NCI-H524 treated with DMSO at 0.1 percent for 48 hours (cell line): ENCODE measurements at regions not wholly inside any gene's neighbourhood (a gene's known extent, or its start where the extent isn't known, plus 50 kb on each side); places are given as distances from the start of the nearest gene placed in this dataset.
"Not testable (repeated sequence)": the region's sequence is repeated elsewhere in the genome, so short reads cannot be mapped to it uniquely, and the experiment has no call there.

ENCODE experiments used
- DNase-seq: peaks from one replicate; lab custom pipeline; 2025; lab: John Stamatoyannopoulos, UW

DNA sequence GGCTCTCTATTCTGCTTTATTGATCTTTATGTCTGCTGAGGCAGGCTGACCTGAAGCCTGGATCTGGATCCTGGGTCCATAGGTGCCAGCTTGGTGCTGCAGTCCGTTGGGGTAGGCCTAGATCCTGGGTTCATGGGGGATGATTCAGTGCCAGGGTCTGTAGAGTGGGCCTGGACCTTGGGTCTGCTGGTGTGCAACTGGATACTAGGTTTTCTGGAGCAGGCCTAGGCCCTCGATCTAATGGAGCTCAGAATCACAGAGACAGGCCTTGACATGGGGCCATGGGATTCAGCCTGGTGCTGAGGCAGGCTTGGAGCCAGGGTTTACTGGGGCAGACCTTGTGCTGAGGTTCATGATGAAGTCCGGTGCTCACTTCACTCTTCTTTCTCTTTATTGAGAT is 358.6 kb downstream of the TEX13C start:
- no peak for DNase-seq

DNA sequence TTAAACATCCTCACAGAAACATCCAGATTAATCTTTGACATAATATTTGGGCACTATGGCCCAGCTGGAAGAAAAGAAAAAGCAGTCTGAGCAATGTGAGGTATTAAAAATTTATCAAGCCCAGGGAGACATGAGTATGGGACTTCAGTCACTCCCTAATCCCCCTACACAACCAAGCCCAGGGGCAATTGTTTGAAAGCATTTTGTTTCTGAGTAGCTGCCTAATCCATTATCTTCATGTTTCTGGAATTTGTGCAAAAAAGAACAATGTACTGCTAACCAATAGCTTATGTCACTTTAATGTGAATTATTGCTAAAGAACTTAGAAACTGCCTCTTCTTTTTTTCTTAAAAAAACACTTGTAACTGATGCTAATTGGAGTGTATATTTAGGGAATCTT is 360.7 kb downstream of the TEX13C start:
- no peak for DNase-seq

DNA sequence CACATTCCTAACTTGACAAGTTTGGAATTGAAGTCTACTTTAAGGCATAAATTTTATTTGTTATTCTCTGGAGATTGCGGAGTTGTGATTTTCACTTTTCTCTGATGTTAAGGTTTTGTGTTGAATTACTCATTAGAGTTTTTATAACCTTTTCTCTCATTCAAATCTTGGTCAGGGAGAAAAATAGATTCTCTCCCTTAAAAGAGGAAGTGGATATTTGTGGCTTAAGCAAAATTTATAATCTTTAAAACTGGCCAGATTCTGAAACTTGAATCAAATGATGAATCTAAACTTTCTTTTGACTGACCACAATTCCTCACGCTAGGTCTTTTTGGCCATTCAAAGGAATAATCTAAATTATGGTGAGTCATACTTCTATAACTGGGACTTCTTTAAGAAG is 361.4 kb downstream of the TEX13C start:
- no peak for DNase-seq

DNA sequence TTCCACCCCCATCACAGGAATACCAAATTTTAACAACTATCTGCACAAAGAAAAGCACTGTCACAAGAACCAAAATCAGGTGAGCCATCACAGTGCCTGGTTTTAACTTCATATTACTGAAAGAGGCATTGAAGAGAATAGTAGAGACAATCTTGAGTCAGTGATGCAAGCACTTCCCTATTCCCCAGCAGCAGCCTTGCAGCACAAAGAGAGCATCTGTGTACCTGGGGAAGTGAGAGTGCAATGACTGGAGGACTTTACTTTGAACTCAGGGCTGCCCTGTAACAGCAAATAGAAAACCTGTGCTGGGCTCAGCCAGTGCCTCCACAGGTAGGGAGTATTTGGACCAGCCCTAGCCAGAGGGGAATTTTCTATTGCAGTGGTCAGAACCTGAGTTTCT is 361.8 kb downstream of the TEX13C start:
- no peak for DNase-seq

DNA sequence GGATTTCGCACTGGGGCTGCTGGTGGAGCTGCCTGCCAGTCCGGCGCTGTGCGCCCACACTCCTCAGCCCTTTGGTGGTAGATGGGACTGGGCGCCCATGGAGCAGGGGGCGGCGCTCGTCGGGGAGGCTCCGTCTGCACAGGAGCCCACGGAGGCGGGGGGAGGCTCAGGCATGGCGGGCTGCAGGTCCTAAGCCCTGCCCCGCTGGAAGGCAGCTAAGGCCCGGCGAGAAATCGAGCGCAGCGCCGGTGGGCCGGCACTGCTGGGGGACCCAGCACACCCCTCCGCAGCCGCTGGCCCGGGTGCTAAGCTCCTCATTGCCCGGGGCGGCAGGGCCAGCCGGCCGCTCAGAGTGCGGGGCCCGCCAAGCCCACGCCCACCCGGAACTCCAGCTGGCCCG is 370.9 kb downstream of the TEX13C start:
- DNase-seq: not testable (repeated sequence)

DNA sequence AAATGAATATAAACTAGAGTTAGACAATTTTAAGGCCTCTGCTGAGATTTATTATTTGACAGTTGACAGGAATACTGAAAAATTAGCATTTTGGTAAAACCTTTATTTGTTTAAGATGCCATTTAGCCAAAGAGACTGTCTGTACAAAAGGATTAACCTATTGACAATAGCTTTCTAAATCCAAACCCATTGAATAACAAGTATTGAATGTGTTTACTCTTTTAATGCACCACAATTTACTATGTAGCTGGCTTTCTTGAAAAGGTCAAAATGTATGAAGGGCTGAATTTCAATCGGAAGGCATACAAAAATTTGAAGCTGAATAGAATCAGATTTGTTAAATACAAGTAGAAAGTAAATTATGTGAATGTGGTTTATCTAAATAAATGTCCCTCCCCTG is 374.5 kb downstream of the TEX13C start:
- DNase-seq: no peak

DNA sequence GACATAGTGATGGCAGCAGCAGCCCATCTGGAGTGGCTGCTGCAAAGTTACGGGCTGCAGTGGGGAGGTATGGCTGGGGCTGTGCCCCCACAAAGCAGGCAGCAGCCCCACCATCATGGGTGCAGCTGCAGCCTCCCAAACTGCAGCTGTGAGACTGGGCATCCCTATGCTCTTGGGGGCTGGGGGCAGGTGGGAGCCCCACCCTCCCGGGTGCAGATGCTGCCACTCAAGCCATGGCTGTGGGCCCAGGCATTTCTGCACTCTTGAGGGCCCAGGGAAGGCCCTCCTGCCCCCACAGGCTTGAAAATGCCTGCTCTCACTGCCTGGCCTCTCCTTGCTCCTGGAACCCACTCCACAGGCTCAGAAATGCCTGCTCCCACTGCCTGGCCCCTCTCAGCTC is 389.4 kb downstream of the TEX13C start:
- DNase-seq: no peak

DNA sequence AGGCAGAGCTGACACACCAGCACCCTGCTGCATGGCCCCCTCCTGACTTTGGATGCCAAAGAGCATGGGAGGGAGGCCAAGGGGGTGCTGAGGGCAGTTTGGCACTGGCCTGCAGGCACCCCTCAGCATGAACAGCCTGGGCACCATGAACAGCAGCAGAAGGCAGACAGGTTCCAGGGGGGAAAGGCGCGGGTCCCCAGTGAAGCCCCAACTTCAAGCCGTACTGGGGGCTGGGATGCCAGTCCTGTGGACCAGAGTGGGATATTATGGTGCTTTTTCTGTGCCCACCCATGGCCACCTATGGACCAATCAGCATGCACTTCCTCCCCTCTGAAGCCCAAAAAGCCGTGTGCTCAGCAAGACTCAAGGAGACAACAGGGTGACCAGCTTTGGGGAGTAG is 389.9 kb downstream of the TEX13C start:
- no peak for DNase-seq

DNA sequence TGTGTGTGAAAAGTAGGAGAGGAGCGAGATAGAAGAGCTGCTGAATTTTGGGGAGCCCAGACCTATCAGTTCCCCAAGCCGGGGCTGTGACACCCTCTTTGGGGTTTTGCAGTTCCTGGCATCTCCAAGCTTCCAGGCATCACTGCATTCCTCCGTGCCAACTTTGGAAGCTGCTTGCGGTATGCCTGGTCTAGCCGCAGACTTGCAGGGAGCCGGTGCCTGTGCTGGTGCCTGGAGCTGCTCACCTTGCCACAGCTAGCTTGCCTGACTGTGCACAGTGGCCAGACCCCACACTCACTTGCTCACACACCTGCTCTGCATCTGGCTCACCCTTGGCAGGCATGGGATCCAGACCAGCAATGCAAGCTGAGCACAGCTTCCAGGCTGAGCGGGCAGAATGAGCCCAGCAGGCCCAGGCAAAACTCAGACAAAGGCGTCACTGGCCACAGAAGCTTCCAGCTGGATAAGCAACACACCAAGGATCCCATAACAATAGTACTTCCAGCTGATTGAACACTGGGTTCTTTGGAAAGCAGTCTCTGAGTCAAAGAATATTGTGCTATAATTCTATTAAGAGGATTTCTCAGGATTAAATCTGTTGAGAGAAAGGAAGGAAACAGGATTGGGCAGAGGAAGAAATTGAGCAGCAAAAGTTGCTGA is 390.9 kb downstream of the TEX13C start:
- no peak for DNase-seq

DNA sequence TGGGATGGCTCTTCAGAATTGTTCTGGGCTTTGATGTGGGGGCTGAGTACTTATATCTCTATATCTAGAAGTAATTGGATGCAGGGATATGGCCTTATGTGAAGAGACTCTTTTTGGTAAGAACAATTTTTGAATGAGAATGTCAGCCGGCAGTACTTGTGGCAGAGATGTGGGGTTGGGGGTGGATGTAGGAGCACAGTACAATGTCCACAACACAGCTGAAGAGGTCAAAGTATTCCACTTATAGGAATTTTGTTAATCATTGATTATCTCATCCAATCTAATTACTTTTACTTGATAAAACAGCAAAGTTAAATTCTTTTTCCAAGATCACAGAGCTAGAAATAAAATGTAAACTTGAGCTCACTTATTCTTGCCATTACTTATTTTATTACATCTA is 391.4 kb downstream of the TEX13C start:
- no peak for DNase-seq

DNA sequence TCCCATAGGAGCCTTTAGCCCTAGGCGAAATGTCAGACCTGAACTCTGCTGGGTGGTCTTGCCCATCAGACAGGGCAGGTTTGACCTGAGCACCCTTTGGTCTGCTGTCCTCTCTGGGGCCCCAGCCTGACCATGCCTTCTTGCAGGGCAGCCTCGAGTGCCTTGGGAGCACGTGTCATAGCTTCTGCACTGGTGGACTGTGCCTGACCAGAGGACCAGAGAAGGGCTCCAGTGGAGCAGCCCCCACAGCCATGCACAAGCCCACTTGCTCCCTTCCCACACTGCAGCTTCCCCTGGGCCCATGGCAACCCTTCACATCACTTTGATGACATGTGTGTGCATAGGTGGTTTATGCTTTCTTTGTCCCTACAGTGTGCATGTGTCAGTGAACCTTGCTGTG is 394.0 kb downstream of the TEX13C start:
- no peak for DNase-seq

DNA sequence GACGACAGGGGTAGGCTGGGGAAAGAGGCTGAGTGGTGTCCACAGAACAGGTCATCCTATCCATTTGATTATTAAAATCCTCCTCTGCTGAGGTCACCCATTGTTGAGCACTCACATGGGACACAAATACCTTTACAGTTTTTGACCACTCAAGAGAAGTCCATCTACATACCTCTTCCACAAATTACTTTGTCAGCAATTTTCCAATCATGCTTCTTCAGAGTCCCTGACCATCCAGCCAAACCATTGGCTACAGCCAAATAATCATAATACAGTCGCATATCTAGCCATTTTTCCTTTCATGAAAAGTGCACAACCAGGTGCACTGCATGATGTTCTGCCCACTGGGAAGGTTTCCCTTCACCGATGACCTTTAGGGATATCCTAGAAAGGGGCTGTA is 407.4 kb downstream of the TEX13C start:
- no peak for DNase-seq

DNA sequence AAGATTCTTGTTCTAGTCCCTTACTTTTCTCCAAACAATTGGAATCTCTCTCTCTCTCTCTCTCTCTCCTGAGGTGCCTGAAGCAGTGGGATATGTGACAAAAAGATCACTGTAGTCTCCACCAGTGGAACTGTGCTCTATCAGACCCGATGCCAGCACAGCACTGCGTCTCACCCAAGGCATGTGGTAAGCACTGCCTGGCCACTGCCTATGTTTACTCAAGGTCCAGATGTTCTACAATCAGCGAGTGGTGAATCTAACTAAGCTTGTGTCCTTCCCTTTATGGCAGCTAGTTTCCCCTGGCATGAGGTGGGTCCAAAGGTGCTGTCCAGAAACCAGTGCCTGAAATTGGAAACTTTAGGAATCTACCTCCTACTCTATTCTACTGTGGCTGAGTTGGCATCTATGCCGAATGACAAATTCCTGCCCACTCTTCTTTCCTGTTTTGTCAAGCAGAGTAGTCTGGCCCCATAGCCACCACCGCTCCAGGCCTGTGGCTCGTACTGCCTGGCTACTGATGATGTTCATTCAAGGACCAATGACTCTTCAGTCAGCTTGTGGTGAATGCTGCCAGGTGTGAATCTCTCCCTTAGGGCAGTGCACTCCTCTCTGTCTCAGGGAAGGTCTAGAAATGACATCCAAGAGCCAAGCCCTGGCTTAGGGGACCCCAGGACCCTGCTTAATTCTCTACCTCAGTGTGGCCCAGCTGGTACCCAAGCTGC is 416.5 kb downstream of the TEX13C start:
- DNase-seq: no peak

DNA sequence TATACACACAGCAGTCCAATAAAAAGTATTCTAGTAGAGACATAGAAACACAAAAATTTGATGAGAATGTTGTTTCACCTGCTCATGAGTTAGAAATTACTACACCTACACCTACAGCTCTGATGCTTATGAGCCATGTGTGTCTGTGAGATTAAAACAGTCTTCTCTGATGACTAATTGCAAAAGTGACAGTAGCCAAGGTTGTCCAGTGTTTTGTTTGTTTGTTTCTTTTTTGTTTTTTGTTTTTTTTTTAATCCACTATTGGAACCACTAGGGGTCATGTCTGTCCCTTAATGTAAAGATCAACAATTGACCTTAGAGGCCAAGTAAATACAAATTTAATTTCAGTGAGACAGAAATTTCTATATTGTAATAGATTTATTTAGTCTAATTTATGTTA is 423.1 kb downstream of the TEX13C start:
- no peak for DNase-seq

DNA sequence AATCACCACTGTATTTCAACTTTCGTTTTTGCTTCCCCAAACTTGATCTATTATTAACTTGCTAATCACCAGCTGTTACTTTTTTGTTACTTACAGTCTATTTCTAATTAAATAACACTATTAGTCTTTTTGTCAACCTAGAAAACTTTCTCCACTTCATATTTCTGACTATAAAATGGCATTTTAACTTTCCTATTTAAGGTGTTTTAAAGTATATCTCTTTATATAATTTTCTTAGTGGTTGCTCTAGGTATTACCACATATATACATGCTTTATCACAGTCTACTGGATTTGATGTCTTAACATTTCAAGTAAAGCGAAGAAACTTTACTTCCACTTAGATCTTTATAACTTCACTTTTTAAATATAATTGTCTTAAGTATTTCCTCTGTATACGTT is 421.2 kb downstream of the DCAF12L2 start:
- DNase-seq: no peak

DNA sequence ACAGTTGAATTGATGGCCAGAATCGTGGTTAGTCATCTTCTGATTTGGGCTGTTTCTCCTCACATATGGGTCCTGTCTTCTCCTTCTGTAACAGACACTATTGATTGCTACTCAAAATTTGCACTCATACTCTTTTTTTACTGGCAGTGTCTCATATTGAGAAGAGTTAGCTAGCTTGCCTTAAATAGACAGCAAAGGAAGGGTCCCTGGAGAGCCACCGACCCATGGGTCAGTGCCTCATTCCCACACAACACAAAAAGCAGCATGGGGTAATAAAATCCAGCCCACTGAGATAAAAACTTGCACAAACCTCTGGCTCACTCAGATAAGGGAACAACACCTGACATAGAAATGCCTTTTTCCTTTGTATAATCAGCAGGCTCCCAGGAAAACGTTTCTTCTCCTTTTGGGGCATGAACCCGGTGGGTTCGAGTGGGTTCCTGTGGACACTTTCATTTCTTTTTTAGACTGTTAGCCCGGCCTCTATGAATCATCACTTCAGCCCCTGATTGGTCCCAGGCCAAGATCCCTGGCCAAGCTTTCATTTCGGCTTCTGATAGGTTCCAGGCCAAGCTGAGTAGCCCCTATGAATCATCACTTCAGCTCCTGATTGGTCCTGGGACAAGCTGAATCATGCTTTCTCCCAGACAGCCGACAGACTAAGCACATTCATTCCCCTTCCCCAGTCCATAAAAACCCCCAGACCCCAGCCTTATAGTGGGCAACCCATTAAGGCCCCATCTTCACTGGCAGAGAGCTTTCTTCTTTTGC is 408.1 kb downstream of the DCAF12L2 start:
- DNase-seq: no peak

DNA sequence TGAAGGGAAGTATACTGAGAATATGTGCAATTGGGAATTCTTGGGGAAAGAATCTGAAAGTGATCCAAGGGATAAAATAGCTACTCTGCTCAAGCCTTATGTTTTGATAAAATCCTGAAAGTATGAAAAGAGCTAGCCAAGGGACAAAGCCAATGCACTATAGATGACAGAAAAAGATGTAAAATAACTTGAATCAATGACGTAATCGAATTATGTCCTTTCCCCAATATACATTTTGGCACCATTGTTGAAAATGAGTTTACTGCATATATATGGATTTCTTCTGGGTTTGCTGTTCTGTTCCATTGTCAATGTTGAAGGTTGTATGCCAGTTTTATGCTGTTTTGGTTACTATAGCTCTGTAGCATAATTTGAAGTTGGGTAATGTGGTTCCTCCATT is 407.3 kb downstream of the DCAF12L2 start:
- no peak for DNase-seq

DNA sequence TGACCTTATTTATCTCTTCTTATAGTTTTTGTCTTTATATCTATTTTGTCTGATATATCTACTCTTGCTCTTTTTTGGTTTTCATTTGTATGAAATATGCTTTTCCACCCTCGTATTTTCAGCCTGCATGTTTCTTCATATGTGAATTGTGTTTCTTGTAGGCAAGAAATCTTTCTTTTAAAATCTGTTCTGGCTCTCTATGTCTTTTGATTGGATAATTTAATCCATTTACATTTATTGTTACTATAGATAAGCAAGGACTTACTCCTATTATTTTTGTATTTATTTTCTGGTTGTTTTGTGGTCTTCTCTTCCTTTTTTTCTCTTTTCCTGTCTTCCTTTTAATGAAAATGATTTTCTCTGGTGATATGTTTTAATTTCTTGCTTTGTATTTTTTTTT is 403.1 kb downstream of the DCAF12L2 start:
- DNase-seq: no peak

DNA sequence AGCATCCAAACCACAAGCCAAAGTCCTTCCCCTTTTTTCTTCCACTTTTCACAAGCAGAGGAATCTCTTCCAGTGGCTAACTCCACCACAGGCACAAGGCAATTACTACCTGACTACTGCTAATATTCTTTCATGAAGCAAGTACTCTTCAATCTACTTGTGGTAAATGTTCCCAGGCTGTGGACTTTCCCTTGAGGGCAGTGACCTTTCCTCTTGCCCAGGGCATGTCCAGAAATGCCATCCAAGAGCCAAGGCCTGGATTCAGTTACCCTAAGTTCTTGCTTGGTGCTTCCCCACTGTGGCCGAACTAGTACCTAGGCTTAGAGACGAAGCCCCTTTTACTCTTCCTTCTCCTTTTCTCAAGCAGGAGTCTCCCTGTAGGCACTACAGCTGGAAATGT is 400.7 kb downstream of the DCAF12L2 start:
- DNase-seq: no peak

DNA sequence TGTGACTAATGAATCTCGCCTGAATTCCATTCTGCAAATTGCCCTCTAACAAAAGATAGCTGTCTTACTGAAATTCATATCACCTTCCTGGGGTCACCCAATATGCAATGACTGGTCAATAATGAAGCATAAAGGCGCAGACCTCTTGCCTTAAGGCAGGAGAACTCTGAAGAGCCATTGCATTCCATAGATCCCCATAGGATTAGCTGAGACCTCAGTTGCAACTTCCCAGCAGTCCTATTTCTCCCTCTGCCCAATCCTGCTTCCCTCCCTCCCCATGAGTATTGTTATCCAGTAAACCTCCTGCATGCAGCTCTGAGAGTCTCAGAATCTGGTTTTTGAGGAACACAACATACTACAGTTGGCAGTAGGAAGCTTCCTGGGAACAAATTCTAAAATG is 396.5 kb downstream of the DCAF12L2 start:
- no peak for DNase-seq

DNA sequence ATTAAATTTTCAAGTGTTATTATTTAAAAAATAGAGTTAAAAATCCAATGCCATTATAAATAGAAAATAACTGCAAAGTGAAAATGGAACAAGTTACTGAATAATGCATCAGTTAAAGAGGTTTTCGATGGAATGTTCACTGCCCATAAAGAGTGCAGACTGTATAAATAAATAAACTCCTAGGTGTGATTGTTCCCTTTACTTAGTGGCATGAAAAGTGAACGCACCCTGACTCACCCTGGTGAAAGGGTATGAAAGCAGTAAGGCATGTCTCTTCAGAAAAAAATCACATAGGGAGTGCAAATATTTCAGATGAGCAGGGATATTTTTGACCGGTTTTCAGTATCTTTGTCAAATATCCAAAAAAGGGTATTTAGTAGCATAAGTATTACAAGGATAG is 387.8 kb downstream of the DCAF12L2 start:
- no peak for DNase-seq

DNA sequence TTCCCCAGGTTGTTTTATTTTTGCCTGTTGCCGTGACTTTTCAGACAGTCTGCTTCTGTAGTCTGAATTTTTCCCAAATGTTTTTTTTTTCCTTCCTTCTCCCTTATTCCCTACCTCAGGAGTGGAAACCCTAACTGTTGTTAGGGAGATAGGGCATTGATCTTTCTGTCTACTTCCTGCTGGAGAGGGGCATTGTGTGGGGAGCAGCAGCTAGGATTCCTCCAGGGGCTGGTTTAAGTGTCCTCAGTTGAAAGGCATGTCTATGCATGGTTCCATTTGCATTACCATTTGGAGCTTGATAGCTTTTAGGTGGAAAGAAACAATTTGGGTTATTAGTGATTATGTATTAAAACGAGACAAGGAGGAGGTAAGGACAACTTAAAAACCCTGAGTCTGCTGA is 383.9 kb downstream of the DCAF12L2 start:
- DNase-seq: no peak

DNA sequence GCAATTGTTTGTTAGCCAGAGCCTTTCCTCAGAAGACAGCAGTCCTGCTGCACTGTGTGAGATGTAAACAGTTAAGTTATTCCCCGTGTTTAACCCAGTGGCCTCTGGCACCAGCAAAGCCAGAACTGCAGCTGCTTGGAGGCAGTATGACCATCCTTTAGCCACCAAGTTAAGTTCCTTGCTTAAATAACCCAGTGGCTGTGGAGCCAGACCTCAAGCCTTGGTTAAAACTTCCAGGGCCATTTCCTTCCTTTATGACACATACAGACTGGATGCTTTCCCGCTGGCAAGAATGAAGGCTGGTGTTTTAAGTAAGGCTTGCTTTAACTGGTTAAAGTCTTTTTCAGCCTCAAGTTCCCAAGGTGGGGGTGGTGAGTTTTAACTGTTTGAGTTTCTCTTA is 379.8 kb downstream of the DCAF12L2 start:
- DNase-seq: no peak
